Lung microvascular endothelial cell (primary cell): ENCODE measurements at regions not wholly inside any gene's neighbourhood (a gene's known extent, or its start where the extent isn't known, plus 50 kb on each side); places are given as distances from the start of the nearest gene placed in this dataset.
"Not testable (repeated sequence)": the region's sequence is repeated elsewhere in the genome, so short reads cannot be mapped to it uniquely, and the experiment has no call there.

ENCODE experiments used
- DNase-seq, 2 donors: peaks; one replicate each; pipeline versions ENCODE4 v3.0.0 to v3.0.0-alpha.2; 2010; ENCODE audit warnings: low read depth in 2 of 2

DNA sequence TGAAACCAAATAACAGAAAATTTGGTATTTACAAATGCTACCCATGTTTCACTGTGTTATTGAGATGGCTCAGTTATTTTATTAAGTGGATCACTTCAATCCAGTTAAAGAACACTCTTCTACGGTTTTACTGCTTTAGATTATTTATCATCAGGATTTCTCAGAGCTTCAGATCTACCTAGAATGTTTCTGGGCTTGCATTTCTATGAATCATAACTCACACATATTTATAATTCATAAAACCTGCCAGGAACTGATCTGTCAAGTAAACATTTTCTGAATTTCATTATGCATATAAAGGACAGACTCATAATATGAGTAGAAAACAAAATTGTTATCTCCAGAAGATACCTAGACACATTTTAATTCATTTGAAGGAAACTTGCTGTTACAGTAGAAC lies 1172.3 kb upstream of the LRRTM3 start:
- no peak for DNase-seq

DNA sequence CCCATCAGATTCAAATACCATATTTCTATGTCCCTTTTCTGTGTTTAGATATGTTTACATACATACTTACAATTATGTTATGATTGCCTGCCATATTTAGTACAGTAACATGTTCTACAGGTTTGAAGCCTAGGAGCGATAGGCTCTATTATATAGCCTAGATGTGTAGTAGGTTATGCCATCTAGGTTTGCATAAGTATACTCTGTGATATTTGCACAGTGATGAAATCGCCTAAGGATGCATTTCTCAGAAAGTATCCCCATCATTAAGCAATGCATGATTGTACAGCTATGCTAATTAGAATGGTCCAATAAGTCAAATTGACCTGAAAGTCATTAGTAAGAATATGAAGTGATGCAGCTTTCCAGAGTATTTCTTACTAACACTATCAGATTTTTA lies 1171.7 kb upstream of the LRRTM3 start:
- no peak for DNase-seq

DNA sequence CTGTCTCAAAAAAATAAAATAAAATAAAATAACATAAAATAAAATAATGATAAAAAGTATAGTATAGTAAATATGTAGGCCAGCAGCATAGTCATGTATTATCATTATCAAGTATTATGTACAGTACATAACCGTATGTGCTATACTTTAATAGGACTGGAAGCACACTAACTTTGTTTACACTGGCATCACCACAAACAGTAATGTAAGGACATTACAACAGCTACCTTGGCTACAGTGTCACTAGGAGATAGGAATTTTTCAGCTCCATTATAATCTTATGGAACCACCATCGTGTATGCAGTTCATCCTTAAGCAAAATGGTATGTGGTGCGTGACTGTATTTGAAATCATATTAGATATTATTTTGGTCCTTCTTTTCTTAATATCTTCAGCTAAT lies 1163.5 kb upstream of the LRRTM3 start:
- DNase-seq = no peak

DNA sequence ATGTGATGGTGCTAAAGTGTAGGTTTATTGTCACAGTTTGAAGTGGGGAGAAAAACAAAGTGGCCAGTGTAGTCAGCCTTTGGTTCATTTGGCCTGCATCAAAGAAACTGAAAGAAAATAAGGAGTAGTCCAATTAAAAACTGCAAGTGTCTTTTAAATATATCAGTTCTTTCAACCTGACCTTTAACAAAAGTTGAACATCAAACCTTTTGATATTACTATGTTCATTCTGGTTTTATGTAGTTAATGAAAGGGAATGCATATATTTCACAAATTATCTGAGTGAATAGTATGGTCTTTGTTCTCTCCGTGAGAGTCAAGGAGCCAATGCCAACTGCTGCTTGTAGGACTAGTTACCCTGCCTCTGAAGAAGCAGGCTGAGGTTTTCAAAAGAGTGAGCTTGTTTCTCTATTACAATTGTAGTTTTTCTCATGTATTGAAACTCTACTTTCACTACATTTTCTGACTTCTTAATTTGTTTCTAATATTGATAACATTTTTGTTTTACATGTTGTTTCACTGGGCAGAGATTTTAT lies 1160.8 kb upstream of the LRRTM3 start:
- DNase-seq = no peak

DNA sequence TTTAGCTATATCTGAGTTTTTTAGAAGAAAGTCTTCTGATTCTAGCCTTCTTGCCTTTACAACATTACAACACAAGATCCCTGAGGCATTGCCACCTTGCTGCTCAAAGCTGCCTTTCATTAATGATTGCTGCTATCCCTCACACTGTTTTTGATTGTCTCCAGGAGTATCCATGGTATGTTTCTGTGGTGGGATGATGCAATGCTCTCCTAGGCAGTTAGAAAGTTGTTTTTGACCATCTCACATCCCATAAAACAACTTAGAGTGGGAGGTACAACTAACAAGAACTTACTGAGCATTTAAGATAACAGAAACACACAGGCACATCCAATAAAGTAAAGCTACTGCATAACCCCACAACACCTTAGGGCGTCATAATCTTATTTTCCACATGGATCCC lies 1156.0 kb upstream of the LRRTM3 start:
- no peak for DNase-seq

DNA sequence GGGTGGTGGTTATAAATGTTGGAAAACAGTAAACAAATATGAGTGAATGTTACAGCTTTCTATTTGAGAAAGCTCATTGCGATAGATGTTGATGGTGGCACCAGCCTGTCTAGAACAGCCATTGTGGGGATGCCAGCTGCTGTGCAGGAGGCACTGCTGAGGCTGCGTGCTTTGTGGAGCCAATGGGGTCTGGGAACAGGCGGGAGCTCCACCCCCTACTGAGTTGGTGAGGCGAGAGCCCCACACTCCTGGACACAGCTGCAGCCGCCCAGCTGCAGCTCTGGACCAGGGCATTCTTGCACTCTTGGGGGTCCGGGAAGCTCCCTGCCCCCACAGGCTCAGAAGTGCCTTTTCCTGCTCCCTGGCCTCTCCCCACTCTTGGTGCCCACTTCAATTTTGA lies 1147.1 kb upstream of the LRRTM3 start:
- no peak for DNase-seq

DNA sequence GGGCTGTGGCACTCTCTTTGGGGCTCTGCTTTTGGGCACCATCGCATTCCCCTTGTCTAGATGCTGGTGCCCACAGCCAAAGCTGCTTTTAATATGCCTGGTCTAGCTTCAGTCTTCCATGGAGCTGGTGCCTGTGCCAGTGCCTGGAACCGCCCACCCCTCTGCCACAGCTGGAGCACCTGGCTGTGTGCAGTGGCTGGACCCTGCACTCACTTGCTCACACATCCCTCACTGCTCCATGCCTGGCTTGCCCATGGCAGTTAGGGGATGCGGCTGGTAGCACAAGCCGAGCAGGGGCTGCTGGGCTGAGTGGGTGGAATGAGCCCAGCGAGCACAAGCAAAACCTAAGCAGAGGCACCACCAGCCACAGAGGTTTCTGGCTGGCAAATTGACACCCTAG lies 1145.9 kb upstream of the LRRTM3 start:
- no peak for DNase-seq

DNA sequence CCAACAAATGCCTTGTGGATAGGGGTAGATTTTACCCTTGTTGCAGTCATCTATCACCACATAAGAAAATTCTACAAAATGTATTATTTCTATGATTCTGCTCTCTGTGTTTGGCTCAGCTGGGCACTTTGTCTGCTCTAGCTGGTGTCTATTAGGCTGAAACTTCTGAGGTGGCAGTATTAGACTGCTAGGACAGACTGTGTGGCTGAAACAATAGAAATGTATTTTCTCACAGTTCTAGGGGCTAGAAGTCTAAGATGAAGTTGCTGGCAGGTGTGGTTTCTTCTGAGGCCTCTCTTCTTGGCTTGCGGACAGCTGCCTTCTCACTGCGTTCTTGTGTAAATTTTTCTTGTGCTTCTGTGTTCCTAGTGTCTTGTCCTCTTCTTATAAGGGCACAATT lies 1139.6 kb upstream of the LRRTM3 start:
- DNase-seq = no peak

DNA sequence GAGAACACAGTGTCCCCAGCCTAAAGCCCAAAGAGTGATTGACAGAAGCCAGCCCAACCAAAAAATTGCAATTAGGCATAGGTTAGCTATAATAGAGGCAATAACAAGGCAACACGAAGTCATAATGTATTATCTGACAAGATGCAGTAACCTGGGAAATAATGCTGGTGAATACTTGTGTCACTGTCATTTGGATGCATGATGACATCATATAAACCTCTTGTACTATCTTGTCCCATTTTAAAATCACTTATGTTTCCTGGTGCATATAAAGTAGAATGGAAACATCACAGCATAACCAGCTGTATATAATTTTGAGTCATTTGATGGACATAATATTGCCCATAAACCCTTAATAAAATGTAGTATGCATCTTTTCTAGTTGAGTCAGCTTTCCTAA lies 1138.3 kb upstream of the LRRTM3 start:
- DNase-seq = no peak

DNA sequence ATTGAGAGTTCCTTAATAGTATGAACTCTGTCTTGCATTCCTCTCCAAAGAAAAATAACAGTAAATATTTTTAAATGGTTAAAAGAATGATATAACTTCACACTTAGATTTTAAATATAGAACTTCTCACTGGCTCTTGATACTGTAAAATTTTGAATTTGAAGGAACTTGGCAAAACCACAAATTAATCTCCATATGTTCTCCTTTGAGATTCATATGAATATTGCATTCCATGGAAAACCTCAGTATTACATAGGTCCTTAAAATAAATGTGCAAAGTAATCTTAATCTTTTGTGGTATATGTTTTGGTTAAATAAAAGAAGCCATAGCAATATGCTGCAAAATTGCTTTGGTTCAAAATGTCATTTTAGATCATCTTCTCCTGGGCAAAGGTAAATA lies 1137.6 kb upstream of the LRRTM3 start:
- no peak for DNase-seq

DNA sequence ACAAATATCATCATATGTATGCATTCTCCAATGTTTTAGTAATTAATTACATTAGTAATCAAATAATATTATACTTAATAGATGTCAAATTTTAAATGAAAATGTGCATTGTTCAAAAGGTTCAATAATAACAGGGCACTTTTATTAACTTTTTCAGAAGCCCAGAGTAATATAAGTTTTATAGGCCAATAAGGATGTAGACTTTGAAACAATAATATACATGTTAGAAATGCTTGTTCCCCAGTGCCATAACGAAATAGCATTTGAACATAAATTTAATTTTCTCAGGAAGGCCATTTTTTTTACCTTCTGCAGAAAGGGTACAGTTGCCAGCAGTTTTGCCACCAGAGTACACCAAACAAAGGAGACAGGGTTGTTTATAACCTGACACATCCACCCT lies 1133.9 kb upstream of the LRRTM3 start:
- DNase-seq = no peak

DNA sequence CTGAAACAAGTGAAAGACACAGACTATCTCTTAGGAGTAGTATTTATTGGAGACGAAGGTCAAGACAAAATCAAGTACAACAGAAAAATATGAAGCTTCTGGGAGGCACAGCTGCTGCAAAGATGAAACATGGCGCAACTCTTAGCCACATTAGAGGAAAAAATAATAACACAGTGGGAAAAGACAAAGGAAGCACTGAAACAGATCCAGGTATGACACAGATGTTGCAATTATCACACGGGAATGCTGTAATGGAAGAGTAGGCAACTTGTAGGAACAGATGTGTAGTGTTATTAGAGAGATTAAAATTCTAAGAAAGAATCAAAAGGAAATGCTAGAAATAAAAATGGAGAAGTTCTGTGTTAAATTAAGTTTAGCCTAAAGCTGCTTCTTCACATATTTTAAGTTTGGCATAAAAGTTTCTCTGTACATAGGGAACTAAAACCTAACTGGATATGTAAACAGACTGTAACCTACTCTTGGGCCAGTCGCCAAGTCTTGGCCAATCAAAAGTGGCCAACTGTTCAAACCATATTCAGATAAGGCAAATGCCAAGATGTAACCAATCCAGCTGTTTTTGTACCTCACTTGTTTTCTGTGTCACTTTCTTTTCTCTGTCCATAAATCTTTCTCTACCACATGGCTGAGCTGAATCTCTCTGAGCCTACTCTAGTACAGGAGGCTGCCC lies 1132.0 kb upstream of the LRRTM3 start:
- DNase-seq = no peak

DNA sequence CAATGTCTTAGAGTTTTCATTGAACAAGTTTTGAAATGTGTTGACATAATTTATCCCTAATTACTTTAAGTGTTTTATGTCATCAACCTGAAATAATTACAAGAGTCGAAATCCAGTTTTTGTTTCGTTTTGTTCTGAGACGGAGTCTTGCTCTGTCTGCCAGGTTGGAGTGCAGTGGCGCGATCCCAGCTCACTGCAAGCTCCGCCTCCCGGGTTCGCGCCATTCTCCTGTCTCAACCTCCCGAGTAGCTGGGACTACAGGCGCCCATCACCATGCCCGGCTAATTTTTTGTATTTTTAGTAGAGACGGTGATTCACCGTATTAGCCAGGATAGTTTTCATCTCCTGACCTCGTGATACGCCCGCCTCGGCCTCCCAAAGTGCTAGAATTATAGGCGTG lies 1131.0 kb upstream of the LRRTM3 start:
- not testable (repeated sequence) for DNase-seq

DNA sequence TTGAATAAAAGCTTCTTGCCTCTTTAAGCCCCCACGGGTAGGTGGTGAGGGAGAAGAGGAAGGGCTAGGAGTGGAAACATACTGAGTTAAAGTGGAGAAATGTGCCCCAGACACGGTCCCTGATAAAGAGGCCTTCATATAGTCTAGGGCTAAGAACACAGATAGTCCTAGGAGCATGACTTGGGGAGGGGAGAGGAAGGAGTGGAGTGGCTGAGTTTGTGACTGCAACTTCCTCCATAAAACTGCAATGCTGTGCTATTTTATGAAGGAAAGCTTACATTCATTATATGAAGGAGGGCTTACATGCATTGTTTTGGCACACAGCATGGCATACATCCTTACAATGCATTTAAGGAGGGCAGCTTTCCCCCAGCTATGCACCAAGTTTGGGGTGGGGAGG lies 1129.4 kb upstream of the LRRTM3 start:
- DNase-seq = no peak

DNA sequence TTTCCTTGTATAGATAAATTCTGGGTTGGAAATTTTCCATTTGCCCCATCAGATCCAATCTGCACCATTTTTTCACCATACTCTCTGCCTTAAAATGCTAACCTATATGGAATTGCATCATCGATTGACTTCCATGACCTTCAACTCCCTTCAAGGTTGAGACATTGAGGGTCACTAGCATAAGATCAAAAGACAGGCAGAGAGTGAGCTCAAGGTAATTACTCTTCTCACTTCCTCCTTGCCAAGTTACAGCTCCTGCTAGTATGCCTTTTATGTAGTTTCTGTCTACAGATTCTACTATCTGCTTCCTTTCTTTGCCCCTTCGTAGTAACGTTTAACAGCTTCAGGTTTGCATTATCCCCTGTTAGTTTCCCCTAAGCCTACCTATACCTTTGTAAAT lies 1127.7 kb upstream of the LRRTM3 start:
- DNase-seq = no peak

DNA sequence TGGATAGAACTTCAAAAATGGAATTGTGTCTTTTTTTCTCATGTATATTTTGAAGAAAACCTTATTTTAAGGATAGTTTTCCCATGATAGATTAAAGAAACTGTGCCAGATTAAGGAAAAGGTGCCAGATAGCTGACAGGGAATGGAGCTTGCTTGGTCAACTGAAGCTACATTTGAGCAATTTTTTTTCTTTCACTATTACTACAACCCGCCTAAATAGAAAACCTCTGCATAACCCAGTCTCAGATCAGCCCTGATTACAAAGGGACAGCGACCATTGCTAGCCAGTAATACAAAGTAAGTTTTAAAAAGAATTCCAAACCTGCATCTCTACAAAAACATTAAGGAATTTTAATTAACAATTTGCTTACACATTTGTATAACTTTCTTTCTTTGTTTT lies 1123.4 kb upstream of the LRRTM3 start:
- DNase-seq = no peak

DNA sequence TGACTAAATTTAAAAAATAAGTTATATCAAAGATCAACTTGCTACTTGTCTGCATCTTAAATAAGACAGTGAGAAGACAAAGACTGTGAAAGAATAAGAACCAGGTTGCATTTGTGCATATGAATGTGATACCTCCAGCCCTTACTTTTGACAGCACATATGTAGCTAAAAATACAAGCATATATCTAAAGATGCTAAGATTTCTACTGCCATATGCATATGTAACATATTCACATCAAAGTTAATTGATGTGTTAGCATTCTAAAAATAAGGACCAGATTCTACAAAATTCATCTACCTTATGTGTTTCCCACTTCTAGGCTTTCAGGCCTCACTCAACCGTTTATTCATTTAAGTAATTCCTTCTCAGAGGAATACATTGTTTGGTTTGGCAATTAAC lies 1120.3 kb upstream of the LRRTM3 start:
- DNase-seq = no peak

DNA sequence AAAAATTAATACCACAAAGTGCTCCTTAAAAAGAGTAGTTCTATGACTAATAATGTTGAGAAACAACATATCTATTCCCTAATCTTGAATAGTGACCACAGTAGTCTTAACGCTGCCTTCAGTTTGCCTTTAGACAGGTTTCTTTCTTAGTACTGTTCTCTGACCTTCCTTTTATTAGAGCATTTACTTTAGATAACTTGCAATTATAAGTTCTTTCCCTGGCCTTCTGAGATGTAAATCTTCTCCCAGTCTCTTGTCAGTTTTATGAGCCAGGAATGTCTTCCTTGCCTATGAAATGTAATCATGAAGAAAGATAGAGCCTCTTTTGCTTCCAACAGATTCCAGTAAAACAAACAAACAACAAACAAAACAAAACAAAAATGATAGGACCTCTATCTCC lies 1119.8 kb upstream of the LRRTM3 start:
- DNase-seq = no peak

DNA sequence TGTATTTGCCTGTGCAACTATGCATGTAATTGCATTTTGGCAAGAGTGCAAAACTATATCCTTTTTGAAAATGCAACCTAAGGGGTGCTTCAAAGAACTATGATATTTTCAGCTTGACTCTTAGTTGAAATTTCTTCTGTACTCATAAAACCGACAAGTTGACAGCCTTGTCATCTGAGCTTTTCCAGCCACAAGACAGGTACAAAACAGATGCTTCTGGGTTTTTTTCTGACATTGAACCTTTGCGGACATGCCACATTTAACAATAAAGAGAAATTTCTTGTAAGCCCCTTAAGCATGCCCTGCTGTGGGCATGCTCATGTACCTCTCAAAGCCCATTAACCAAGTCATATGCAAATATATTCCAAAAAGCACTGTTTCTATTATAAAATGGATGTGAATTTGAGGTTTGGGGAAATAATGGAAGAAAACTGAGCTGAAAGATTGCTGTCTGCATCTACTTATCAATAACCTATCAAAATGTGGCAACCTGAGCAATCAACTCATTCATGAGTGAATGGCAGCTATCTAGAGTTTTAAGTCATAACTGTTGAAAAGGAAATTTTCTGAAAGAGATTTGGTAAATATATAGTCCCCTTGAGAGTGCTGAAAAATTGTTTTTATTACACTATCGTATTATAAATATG lies 1117.0 kb upstream of the LRRTM3 start:
- DNase-seq = no peak

DNA sequence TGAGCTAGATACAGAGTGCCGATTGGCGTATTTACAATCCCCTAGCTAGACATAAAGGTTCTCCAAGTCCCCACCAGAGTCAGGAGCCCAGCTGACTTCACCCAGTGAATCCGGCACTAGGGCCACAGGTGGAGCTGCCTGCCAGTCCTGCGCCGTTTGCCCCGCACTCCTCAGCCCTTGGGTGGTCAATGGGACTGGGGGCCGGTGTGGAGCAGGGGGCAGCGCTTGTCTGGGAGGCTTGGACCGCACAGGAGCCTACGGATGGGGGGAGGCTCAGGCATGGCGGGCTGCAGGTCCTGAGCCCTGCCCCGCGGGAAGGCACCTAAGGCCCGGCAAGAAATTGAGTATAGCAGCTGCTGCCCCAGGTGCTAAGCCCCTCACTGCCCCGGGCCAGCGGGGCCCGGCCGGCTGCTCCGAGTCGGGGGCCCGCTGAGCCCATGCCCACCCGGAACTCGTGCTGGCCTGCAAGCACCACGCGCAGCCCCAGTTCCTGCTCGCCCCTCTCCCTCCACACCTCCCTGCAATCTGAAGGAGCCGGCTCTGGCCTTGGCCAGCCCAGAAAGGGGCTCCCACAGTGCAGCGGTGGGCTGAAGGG lies 1113.8 kb upstream of the LRRTM3 start:
- no peak for DNase-seq

DNA sequence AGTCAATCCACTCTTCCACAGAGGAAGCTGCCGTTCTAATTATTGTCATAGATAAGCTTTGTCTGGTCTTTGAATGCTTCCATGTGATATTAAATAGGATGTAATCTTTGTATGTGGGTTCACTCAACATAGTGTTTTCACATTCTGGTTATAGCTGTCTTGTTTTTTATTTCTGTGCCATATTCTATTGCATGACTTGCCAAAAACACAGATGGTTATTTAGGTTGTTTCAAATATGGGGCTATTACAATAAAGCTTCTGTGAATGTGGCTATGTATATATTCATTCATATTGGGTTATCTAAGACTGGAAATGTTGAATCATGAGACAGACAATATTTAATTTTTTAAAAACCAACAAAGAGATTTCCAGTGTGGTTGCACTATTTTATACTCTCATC lies 1109.3 kb upstream of the LRRTM3 start:
- no peak for DNase-seq

DNA sequence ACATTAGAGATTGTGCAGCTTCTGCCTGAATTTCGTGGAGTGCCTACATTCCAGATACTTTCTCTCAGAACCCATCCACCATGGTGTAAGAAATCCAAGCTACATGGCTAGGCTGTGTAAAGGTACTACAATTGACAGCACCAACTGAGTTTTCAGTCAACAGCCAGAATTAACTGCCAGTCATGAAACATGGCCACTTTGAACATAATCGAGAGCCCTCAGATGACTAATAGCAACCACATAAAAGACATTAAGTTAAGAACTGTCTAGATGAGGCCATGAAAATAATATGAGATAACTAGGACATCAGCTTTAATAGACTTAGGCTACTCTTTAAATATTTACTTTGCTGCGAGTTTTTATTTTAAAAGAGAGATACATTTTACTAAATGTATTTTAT lies 1106.8 kb upstream of the LRRTM3 start:
- no peak for DNase-seq

DNA sequence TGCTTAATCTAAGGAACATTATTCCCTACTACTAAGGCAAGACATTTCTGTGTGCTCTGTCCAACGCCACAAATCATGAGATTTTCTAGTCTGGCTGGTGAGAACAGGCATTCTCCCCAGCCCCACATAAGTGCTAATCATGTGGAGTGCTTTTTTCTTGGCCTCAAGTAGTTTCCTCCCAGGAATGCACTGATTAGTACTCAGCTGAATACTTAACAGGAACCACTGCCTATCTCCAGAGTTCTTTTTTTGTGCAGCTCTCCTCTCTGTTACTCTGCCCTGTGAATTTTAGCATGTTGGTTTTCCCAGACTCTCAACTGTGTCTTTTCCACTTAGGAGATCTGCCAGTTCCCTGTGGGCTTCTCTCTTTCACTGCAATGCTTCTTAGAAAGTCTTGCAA lies 1098.5 kb upstream of the LRRTM3 start:
- no peak for DNase-seq
